DMS114 treated with DMSO at 0.1 percent for 48 hours (cell line): ENCODE measurements at regions not wholly inside any gene's neighbourhood (a gene's known extent, or its start where the extent isn't known, plus 50 kb on each side); places are given as distances from the start of the nearest gene placed in this dataset.

Source experiments
- DNase-seq: peaks from one replicate; lab custom pipeline; 2025; ENCODE audit not compliant: unreplicated experiment; lab: John Stamatoyannopoulos, UW

DNA sequence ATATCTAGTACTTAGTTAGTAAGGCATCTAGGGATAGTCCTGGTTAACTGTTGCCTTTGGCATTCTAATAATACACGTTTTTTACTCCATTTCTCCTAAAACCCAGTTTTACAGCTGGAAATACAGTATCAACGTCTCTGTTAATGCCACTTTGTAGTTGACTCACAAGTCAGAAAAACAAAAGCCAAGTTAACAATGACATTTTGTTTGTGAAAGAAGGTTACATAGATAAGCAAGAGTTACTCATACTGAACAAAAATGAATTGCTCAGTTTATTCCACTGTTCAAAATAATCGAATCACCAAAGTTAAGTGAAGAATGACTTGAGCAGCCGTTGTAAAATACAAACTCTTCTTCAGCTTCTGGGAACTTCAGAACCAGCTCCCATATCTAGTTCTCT is 540.3 kb downstream of the ETS1 start:
- DNase-seq, result no peak

GRCh38 chr11:128046213-128046612 is 541.1 kb downstream of the ETS1 start:
- no peak for DNase-seq

DNA sequence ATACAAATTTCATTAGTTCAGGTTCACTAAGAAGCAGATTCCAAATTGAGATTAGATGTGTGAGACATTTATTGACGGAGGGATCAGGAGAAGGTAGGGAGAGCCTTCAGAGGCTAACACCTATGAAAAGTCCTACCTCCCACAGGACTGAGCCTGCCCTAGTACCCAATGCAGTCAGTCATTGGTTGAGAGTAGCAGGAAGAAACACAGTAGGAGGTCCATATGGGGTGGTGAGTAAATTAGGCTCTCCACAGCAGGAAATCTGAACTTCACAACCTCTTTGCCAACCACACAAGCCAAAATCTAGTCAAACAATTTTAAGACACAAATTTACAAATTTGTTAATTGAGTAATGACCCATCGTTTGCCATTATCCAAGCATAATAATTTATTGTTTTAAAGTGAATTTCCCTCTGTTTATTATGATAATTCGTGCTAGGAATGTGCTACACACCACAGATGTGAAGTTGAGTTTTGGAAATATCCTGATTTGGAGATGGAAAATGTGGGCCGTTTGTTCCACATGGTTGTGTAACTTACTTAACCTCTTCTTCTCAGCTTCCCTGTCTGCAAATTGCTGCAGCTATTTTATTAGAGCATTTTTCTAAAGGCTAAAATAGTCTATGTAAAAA is 542.1 kb downstream of the ETS1 start:
- no peak for DNase-seq

DNA sequence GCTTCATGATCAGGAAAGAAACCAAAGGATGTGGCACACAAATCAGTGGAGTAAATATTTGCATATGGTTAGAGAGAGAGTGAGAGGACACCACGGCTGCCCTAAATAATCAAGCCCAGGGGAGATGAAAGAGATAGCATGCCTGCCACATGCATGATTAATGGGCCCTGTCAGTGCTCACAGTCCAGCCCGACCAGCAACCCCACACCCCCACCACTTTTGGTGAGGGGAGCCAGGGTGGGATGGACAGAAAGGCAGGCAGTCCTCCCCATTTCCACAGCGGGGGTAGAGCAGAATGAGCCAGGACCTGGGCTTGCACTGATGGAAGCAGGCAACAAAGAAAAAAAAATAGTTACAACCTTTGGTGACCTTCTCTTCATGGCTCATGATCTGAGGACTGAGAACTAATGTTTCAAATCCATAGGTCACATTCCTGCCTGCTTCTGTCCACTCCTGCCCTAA is 545.0 kb downstream of the ETS1 start:
- DNase-seq, result no peak

- no peak for DNase-seq
Observed at GRCh38 chr11:128040603-128041002, 546.8 kb downstream of the ETS1 start.

DNA sequence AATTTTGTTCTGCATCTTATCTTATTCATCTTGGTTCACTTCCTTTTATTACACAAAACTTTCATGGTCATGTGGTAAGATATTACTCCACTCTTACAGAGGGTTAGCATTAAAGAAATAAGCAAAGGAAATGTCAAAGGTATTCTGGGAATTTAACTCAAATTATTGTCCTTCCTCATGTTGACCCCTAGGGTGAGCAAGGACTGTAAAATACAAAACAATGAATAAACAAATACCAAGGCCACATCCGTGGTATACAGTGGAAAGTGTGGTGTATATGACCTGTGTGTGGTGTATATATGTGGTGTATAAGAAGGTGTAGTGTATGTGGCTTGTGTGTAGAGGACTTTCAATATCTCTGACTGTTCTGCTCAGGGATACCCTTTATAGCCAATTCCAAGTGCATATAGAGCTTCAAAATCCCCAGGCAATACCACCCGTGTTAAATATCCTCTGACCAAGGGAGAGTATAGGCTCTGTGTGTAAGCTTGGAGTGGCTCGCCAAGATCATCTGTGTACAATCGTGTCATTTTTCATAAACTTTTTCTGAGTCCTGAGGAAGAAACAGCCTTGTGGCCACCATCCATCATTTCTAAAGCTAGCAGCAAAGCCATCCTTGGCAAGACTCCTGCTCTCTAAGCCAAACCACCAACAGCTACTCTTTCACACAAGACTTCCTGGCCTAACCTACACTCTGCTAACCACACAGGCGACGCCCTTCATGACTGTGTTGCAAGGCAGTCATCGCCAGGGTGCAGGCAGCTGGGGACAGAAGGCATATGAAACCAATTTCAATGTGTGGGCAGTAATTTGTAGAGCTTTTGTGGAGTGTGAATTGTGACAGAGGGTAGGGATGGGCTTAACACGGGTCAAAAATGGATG is 548.0 kb downstream of the ETS1 start:
- DNase-seq, result no peak

DNA sequence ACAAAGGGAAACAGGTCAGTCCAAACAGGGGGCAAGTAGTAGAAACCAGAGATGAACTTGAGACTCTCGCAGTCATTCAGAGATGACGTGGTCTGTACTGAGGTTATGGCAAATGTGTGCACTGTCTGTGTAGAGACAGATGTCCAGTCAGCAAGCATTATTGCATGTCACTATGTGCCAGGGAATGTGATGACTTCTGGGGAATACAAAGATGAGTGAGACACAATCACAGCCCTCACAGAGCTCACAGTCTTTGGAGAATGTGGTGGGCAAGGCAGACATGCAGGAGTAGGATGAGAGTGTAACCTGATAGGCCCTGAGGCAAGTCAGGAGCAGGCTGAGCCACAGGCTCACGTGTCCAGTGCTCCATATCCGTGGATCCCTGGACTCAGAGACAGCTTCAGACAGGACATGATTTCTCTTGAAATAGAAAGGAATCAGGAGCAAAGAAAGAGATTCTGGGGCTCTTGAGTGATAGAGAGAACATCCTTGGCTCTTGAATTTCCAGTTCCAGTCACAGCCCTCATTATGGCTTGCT is 550.7 kb downstream of the ETS1 start:
- no peak for DNase-seq

DNA sequence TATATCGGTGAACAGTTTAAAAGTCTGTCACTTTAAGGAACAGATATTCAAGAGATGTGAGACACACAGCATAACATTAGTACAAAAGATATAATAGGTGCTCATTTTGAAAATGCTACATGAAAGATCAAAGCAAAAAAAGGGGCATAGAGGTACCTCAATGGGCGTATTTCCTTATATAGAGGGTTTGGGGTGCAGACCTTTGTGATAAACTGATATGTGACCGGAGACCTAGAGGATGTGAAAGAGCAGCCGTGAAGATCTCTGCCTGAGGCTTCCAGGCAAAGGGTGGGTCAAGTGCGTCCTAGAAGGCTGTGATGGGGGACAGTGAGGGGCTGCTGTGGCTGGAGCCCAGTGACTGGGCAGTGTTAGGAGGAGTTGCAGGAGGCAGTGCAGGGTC is 551.4 kb downstream of the ETS1 start:
- DNase-seq, result no peak

- peak; percentile 34 for DNase-seq
Observed at GRCh38 chr11:128031538-128032134, 555.7 kb downstream of the ETS1 start.

- DNase-seq, result no peak
Observed at GRCh38 chr11:128029219-128029722, 558.1 kb downstream of the ETS1 start.

- no peak for DNase-seq
Observed at GRCh38 chr11:128026596-128026995, 560.8 kb downstream of the ETS1 start.

- DNase-seq, result no peak
Observed at GRCh38 chr11:128022761-128023160, 564.6 kb downstream of the ETS1 start.

DNA sequence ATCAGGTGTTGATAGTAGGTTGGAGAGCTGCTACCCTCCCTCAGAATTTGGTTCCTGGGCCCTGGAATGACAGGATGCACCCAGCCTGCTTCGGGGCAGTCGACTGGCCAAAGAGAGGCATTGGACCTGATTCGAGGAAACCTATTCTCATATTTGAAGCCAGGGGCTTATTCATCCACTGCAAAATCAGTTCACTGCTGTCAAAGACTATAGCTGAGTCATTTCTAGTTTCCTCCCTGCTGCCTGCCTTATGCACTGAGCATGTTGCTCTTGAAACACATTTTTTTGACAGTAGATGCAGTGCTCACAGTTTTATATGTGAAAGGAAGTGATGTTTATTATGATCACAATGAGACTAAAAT is 565.4 kb downstream of the ETS1 start:
- no peak for DNase-seq

GRCh38 chr11:128021349-128022006 is 565.9 kb downstream of the ETS1 start:
- no peak for DNase-seq

DNA sequence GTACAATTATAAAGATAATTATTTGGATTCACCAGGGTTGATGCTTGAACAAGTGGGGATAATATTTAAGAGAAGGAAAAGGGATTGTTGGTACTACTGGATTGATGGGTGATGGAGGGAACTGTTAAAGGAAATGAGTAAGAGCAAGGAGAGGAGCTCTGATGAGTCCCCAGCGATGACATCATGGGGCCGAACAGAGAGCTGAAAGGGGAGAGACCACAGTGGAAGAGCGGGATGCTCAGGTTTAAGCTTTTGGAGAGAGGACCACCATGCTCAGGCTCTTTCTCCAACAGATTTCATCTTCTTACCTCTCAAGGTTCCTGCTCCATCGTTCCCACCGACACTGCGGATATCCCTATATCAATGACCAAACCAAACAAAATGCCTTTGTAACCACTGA is 568.7 kb downstream of the ETS1 start:
- no peak for DNase-seq

DNA sequence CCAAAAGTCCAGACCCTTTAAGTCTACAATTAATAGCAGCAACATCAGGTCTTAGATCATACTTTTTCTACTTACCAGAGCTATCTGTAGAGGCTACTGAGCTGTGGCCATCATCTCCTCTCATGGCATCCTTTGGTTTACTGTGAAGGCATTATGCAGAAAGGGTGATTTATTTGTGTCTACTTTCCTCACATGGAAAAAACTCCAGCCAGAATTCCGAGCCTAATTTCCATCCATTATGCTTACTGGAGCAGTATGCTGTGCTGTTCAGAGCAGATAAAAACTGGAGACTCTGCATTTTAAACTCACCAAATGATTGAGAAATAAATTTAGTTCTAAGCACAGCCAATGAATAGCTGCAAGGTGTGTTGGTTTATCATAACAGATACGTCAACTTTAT is 581.8 kb downstream of the ETS1 start:
- DNase-seq, result no peak

DNA sequence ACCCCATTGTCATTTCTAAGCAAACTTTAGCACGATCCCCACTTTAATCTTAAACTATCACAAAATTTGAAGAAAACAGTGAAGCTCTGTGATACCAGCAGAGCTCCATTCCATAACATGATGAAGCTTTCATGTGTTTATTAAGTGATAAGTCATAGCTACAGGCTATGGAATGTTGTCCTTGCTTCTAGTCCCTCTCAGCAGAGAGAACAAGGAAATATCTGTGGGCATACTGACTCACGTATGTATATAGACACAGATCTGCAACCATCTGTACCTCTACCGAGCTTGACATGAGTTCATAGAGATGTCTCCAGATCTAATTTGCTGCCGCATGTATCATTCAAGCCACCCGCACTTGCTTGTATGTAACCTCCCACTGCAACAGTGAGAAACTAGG is 588.9 kb downstream of the ETS1 start:
- DNase-seq, result no peak

DNA sequence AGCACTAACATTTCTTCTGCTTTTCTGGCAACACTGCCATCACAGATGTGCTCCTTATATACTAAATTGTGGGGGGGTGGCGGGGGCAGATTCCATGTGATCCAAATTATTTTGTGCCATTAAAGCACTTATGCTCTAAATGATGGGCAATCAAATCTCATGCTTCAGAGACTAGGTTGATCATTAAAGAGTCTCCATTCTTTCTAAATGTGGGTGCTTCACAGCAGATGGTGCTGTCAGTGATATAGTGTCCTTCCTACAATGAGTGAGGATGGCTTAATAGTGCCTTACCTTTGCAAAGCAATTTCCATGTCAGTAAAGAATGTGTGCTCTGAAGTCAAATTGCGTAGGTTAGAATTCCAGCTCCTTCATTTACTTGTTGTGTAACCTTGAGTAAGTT is 589.8 kb downstream of the ETS1 start:
- no peak for DNase-seq

DNA sequence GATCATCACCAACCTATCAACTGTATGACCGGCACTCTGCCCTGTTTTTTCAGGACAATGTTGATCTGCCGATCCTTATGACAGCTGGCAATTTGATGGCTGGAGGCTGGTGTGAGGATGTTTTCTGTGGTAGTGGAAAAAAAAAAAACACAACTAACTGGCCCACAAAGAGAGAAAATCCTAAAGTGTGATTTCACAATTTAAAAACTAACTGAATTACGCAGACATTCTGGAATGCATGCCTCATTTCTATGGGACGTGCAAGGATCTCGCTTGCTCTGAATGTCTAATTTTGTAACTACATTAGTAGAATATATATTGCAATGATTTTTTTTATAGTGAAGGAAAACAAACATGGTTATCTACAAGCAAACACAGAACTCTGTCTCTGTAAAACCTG is 590.5 kb downstream of the ETS1 start:
- no peak for DNase-seq

GRCh38 chr11:127995921-127996320 is 591.4 kb downstream of the ETS1 start:
- no peak for DNase-seq

DNA sequence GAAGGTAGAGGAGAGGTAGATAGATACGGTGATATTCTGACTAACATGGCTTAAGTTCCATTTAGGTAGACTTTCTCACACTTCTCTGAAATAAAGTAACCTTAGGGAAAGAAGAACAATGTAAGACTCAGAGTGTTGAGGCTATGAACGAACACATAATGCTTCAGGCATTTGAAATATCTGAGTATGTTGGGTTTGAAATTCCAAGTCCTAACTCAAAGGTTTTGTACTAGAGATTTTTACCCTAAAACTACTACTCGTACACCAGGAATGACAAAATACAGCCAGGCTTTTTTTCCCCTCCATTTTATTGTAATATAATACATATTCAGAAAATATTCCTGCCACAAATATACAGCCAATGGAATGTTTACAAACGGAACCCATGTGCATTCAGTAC is 592.6 kb downstream of the ETS1 start:
- DNase-seq, result no peak
